IMR-90 (cell line): ENCODE measurements at regions not wholly inside any gene's neighbourhood (a gene's known extent, or its start where the extent isn't known, plus 50 kb on each side); places are given as distances from the start of the nearest gene placed in this dataset.

ENCODE experiments used
- ATAC-seq: fragments of 200-7000 bp; cut with Tn5 transposase; 2 replicates; pipeline ENCODE4 v1.9.1; 2020; ENCODE audit warnings: low read depth, mild to moderate bottlenecking, moderate library complexity
- BruUV-seq: library from RNA; stranded (reverse); fragments of 400-500 nt; replicated peaks from 2 replicates; lab custom pipeline; 2021; lab: Mats Ljungman, UMichigan
- CTCF ChIA-PET: fragments of 300-600 bp; formaldehyde crosslinking; extraction: SDS; loops from one replicate; lab custom pipeline; 2021; ENCODE audit warnings: antibody characterized with exemption; lab: Yijun Ruan, JAX
- POLR2A ChIA-PET: fragments of 300-600 bp; sonication (Branson Sonifier 250); formaldehyde crosslinking; loops from one replicate; lab custom pipeline; 2022; ENCODE audit warnings: antibody characterized with exemption; ENCODE audit not compliant: unreplicated experiment; lab: Charles Lee
- DNase-seq: peaks from one replicate; pipeline ENCODE4 v3.0.0; 2013
- H2AFZ ChIP-seq: replicated peaks from 2 replicates; pipeline ENCODE3; 2013; ENCODE audit warnings: low read length, mild to moderate bottlenecking; ENCODE audit not compliant: poor library complexity
- H2AK5ac ChIP-seq: 2 replicates; pipeline ENCODE4 v1.6.1; 2013; ENCODE audit warnings: low read depth, low read length, inconsistent platforms
- H2AK9ac ChIP-seq: replicated peaks from 2 replicates; pipeline ENCODE3; 2013; ENCODE audit warnings: mild to moderate bottlenecking, low read depth, low read length, moderate library complexity; ENCODE audit not compliant: poor library complexity
- H2BK120ac ChIP-seq: 2 replicates; pipeline ENCODE4 v1.6.1; 2013; ENCODE audit warnings: low read depth, low read length, inconsistent platforms
- H2BK15ac ChIP-seq: 3 replicates; pipeline ENCODE4 v1.6.1; 2013; ENCODE audit warnings: low read depth, low read length, inconsistent platforms
- H2BK20ac ChIP-seq: 2 replicates; pipeline ENCODE4 v1.6.1; 2013; ENCODE audit warnings: low read depth, mild to moderate bottlenecking, inconsistent platforms, low read length, moderate library complexity
- H2BK5ac ChIP-seq: 2 replicates; pipeline ENCODE4 v1.6.1; 2013; ENCODE audit warnings: mild to moderate bottlenecking, low read depth, low read length, inconsistent platforms; ENCODE audit not compliant: poor library complexity, severe bottlenecking
- H3K14ac ChIP-seq: replicated peaks from 2 replicates; pipeline ENCODE4 v1.6.1; 2013; ENCODE audit warnings: low read depth, low read length, inconsistent platforms
- H3K18ac ChIP-seq: 2 replicates; pipeline ENCODE4 v1.6.1; 2013; ENCODE audit warnings: low read depth, low read length, control low read depth
- H3K23ac ChIP-seq: 2 replicates; pipeline ENCODE4 v1.6.1; 2013; ENCODE audit warnings: low read depth, low read length, inconsistent platforms
- H3K27ac ChIP-seq: 2 replicates; pipeline ENCODE4 v1.5.1; 2013; ENCODE audit warnings: mild to moderate bottlenecking, control low read depth, low read length; ENCODE audit not compliant: insufficient read depth
- H3K27me3 ChIP-seq: 2 replicates; pipeline ENCODE4 v1.6.1; 2013; ENCODE audit warnings: low read length; ENCODE audit not compliant: control insufficient read depth, insufficient read depth
- H3K36me3 ChIP-seq: 2 replicates; pipeline ENCODE4 v1.6.1; 2013; ENCODE audit warnings: low read length, mixed read lengths; ENCODE audit not compliant: control insufficient read depth, insufficient read depth
- H3K4ac ChIP-seq: 2 replicates; pipeline ENCODE4 v1.6.1; 2013; ENCODE audit warnings: low read depth, low read length, inconsistent platforms
- H3K4me1 ChIP-seq: 2 replicates; pipeline ENCODE4 v1.6.1; 2013; ENCODE audit warnings: low read length, mixed read lengths; ENCODE audit not compliant: control insufficient read depth, insufficient read depth
- H3K4me2 ChIP-seq: 2 replicates; pipeline ENCODE4 v1.6.1; 2013; ENCODE audit warnings: low read depth, mild to moderate bottlenecking, control low read depth, low read length, moderate library complexity
- H3K4me3 ChIP-seq: 2 replicates; pipeline ENCODE4 v1.5.1; 2013; ENCODE audit warnings: low read depth, mild to moderate bottlenecking, control low read depth, low read length, moderate library complexity; ENCODE audit not compliant: insufficient read depth
- H3K56ac ChIP-seq: 2 replicates; pipeline ENCODE4 v1.6.1; 2013; ENCODE audit warnings: low read length, inconsistent platforms; ENCODE audit not compliant: insufficient read depth; ENCODE audit errors: extremely low read depth
- H3K79me1 ChIP-seq, 2 experiments: 2 replicates each; pipeline ENCODE4 v1.6.1; 2013; ENCODE audit warnings: low read length in 2 of 2, inconsistent platforms in 1 of 2, low read depth in 1 of 2
- H3K9ac ChIP-seq: 2 replicates; pipeline ENCODE4 v1.6.1; 2013; ENCODE audit warnings: low read depth, low read length, control low read depth
- H3K9me1 ChIP-seq: 2 replicates; pipeline ENCODE4 v1.6.1; 2013; ENCODE audit warnings: low read length, inconsistent platforms; ENCODE audit not compliant: insufficient read depth
- H3K9me3 ChIP-seq: 2 replicates; pipeline ENCODE4 v1.6.1; 2013; ENCODE audit warnings: low read length; ENCODE audit not compliant: control insufficient read depth, insufficient read depth
- H4K20me1 ChIP-seq: 2 replicates; pipeline ENCODE4 v1.6.1; 2013; ENCODE audit warnings: low read length, inconsistent platforms; ENCODE audit not compliant: insufficient read depth
- H4K5ac ChIP-seq: 2 replicates; pipeline ENCODE4 v1.6.1; 2013; ENCODE audit warnings: mild to moderate bottlenecking, low read depth, low read length, control low read depth
- H4K8ac ChIP-seq, 2 experiments: 2 replicates each; pipeline ENCODE4 v1.6.1; 2013; ENCODE audit warnings: low read depth in 2 of 2, low read length in 2 of 2, control low read depth in 1 of 2, inconsistent platforms in 1 of 2
- H4K91ac ChIP-seq: 2 replicates; pipeline ENCODE4 v1.6.1; 2013; ENCODE audit warnings: low read depth, low read length, inconsistent platforms; ENCODE audit not compliant: insufficient read depth
- CHD1 ChIP-seq: IDR thresholded peaks from 2 replicates; pipeline ENCODE4 v1.6.1; 2012; ENCODE audit warnings: low read depth, low read length, improper control_type of control experiment
- FOS ChIP-seq: fragments of 150-350 bp; IDR thresholded peaks from 2 replicates; pipeline ENCODE4 v1.6.1; 2016; ENCODE audit warnings: low read depth, low read length
- MAFK ChIP-seq: IDR thresholded peaks from 2 replicates; pipeline ENCODE4 v1.6.1; 2012; ENCODE audit warnings: low read depth, low read length, improper control_type of control experiment
- MXI1 ChIP-seq: IDR thresholded peaks from 2 replicates; pipeline ENCODE4 v1.6.1; 2012; ENCODE audit warnings: low read depth, mild to moderate bottlenecking, low read length, moderate library complexity, borderline replicate concordance
- NFE2L2 ChIP-seq: fragments of 150-350 bp; IDR thresholded peaks from 2 replicates; pipeline ENCODE4 v1.6.1; 2016; ENCODE audit warnings: low read depth, mild to moderate bottlenecking, low read length
- RAD21 ChIP-seq: IDR thresholded peaks from 2 replicates; pipeline ENCODE4 v1.6.1; 2012; ENCODE audit warnings: low read length, improper control_type of control experiment
- RCOR1 ChIP-seq: IDR thresholded peaks from 2 replicates; pipeline ENCODE4 v1.6.1; 2012; ENCODE audit warnings: mild to moderate bottlenecking, low read length, improper control_type of control experiment; ENCODE audit not compliant: insufficient replicate concordance
- RFX5 ChIP-seq: IDR thresholded peaks from 2 replicates; pipeline ENCODE4 v1.8.0; 2012; ENCODE audit warnings: low read depth, mild to moderate bottlenecking, low read length, moderate library complexity
- USF2 ChIP-seq: fragments of 150-350 bp; IDR thresholded peaks from 2 replicates; pipeline ENCODE4 v1.6.1; 2017; ENCODE audit warnings: mild to moderate bottlenecking, antibody characterized with exemption, low read length, low read depth
- WGBS, 2 experiments: methylation state at CpG; one replicate each; pipeline versions ENCODE4 v1.1.5 to v1.1.7; 2013; ENCODE audit warnings: missing lambda C conversion rate in 2 of 2; ENCODE audit not compliant: insufficient read length in 1 of 2; ENCODE audit errors: extremely low coverage in 2 of 2; 5-methylcytosine and 5-hydroxymethylcytosine counted together
- dilution Hi-C: fragments of 300-500 bp; cut with HindIII; formaldehyde crosslinking; loops from one replicate; pipeline ENCODE4 v1.14.3; 2018; ENCODE audit warnings: low sequenced_read_pairs; ENCODE audit not compliant: unreplicated experiment
- in situ Hi-C: fragments of 300-500 bp; cut with MboI; formaldehyde crosslinking; loops from 3 replicates; pipeline ENCODE4 v1.14.3; 2019; ENCODE audit warnings: low sequenced_read_pairs, inconsistent platforms, mixed read lengths
- intact Hi-C: fragments of 100-400 bp; cut with micrococcal nuclease; formaldehyde crosslinking; loops from 2 replicates; pipeline ENCODE4 v1.10.0; 2022

- no peak overlapping the region for H2AFZ ChIP-seq
- no TSS peak for BruUV-seq
- no peak overlapping the region for H3K4me3 ChIP-seq
- ChIA-PET POLR2A (no interaction called here), CTCF (no interaction called here)
- 0 out of 2 replicates have a peak, but pooled peaks cover 1% of the 10 kb centered on the region for H3K36me3 ChIP-seq
- H4K8ac ChIP-seq, result no peak overlapping the region
- 0 out of 3 replicates have a peak overlapping the region, but pooled peaks have one; percentile 59 for H2BK15ac ChIP-seq
- no peak overlapping the region for H2BK5ac ChIP-seq
- H2AK9ac ChIP-seq, result no peak overlapping the region
- H3K9ac ChIP-seq, result no peak overlapping the region
- in situ Hi-C loops (no loop called here), dilution Hi-C loops (no loop called here), intact Hi-C loops (no loop called here)
- WGBS, 2 experiments, result no CpG with 5 or more reads among the region's 2 CpGs
- no peaks in the 10 kb centered on the region for H3K27me3 ChIP-seq
- TF ChIP-seq MXI1 (no peak), RAD21 (no peak), CHD1 (no peak), USF2 (no peak), RCOR1 (no peak), MAFK (no peak), FOS (no peak), NFE2L2 (no peak), RFX5 (no peak)
- peak overlapping the region; percentile 58; the same call in 1 of the 2 replicates for H3K14ac ChIP-seq
- no peak overlapping the region for H2AK5ac ChIP-seq
- DNase-seq (peak; percentile 11), ATAC-seq (no peak)
- H3K4me2 ChIP-seq, result no peak overlapping the region
- H2BK120ac ChIP-seq, result no peak overlapping the region
- H3K23ac ChIP-seq, result no peak overlapping the region
- H3K9me1 ChIP-seq, result 0 out of 2 replicates have a peak, but pooled peaks cover 2% of the 10 kb centered on the region
- no peaks in the 10 kb centered on the region for H4K20me1 ChIP-seq
- no peak overlapping the region for H3K18ac ChIP-seq
- H3K4me1 ChIP-seq, result peaks cover 5% of the 10 kb centered on the region; the same call in 1 of the 2 replicates
- H3K56ac ChIP-seq, result no peak overlapping the region
- H4K5ac ChIP-seq, result no peak overlapping the region
- H3K4ac ChIP-seq, result no peak overlapping the region
- H4K91ac ChIP-seq, result no peak overlapping the region
- no peak overlapping the region for H2BK20ac ChIP-seq
- peaks cover 0 to 5% of the 10 kb centered on the region in 2 experiments; a peak in 1 of 4 replicates for H3K79me1 ChIP-seq
- H3K9me3 ChIP-seq, result no peaks in the 10 kb centered on the region
- H3K27ac ChIP-seq, result no peak overlapping the region
Measured at GRCh38 chr11:16456366-16456765, 100.0 kb upstream of the SOX6 start.
